GM06990 (cell line): ENCODE measurements at regions not wholly inside any gene's neighbourhood (a gene's known extent, or its start where the extent isn't known, plus 50 kb on each side); places are given as distances from the start of the nearest gene placed in this dataset.

Experiments used
- DNase-seq: peaks from one replicate; pipeline ENCODE4 v3.0.0-alpha.2; 2011; ENCODE audit not compliant: insufficient read length; ENCODE audit errors: extremely low read depth
- H3K27me3 ChIP-seq: replicated peaks from 2 replicates; pipeline ENCODE4 v1.6.0; 2011; ENCODE audit warnings: low read length; ENCODE audit not compliant: control insufficient read depth, insufficient read depth
- H3K36me3 ChIP-seq: 2 replicates; pipeline ENCODE4 v1.5.1; 2011; ENCODE audit warnings: low read length; ENCODE audit not compliant: control insufficient read depth, insufficient read depth
- H3K4me3 ChIP-seq: replicated peaks from 2 replicates; pipeline ENCODE4 v1.5.1; 2011; ENCODE audit warnings: low read depth, mild to moderate bottlenecking, control low read depth, low read length
- CTCF ChIP-seq: IDR thresholded peaks from 2 replicates; pipeline ENCODE4 v1.5.1; 2011; ENCODE audit warnings: low read length, control low read depth, mild to moderate bottlenecking, inconsistent platforms; ENCODE audit not compliant: insufficient read depth, poor library complexity, severe bottlenecking

- H3K36me3 ChIP-seq: no peaks in the 10 kb centered on the region
- H3K27me3 ChIP-seq: no peaks in the 10 kb centered on the region; the same call in 1 of the 2 replicates
- no peak for TF ChIP-seq CTCF
- DNase-seq: no peak
- no peak overlapping the region for H3K4me3 ChIP-seq
These were observed 276.0 kb upstream of the SGK1 start for GRCh38 chr6:134593887-134594286.

GRCh38 chr6:134593442-134593841 is 275.5 kb upstream of the SGK1 start:
- no peaks in the 10 kb centered on the region for H3K36me3 ChIP-seq
- no peaks in the 10 kb centered on the region; the same call in 1 of the 2 replicates for H3K27me3 ChIP-seq
- DNase-seq: no peak
- H3K4me3 ChIP-seq: no peak overlapping the region
- TF ChIP-seq CTCF: no peak

- H3K36me3 ChIP-seq: no peaks in the 10 kb centered on the region
- TF ChIP-seq CTCF: no peak
- no peaks in the 10 kb centered on the region; the same call in 1 of the 2 replicates for H3K27me3 ChIP-seq
- DNase-seq: no peak
- no peak overlapping the region for H3K4me3 ChIP-seq
These were observed 275.1 kb upstream of the SGK1 start for GRCh38 chr6:134593024-134593423.

GRCh38 chr6:134590449-134590848 is 272.5 kb upstream of the SGK1 start:
- no peak for DNase-seq
- Histone ChIP-seq H3K36me3 (no peaks in the 10 kb centered on the region), H3K27me3 (no peaks in the 10 kb centered on the region), H3K4me3 (no peak overlapping the region)
- TF ChIP-seq CTCF: no peak

- TF ChIP-seq CTCF: no peak
- H3K36me3 ChIP-seq: no peaks in the 10 kb centered on the region
- H3K27me3 ChIP-seq: no peaks in the 10 kb centered on the region
- no peak overlapping the region for H3K4me3 ChIP-seq
- no peak for DNase-seq
These were observed 272.1 kb upstream of the SGK1 start for GRCh38 chr6:134590004-134590403.

- no peak for DNase-seq
- Histone ChIP-seq H3K27me3 (no peaks in the 10 kb centered on the region; the same call in 1 of the 2 replicates), H3K36me3 (no peaks in the 10 kb centered on the region), H3K4me3 (no peak overlapping the region)
- TF ChIP-seq CTCF: no peak
These were observed 271.6 kb upstream of the SGK1 start for GRCh38 chr6:134589512-134589911.
